GM12891 (cell line): ENCODE measurements at regions not wholly inside any gene's neighbourhood (a gene's known extent, or its start where the extent isn't known, plus 50 kb on each side); places are given as distances from the start of the nearest gene placed in this dataset.

ENCODE experiments used
- PAX5 ChIP-seq: IDR thresholded peaks from 2 replicates; pipeline ENCODE4 v1.6.1; 2011; ENCODE audit warnings: low read length, moderate library complexity, mild to moderate bottlenecking; ENCODE audit not compliant: insufficient read depth, severe bottlenecking
- POLR2A ChIP-seq: IDR thresholded peaks from 2 replicates; pipeline ENCODE4 v1.6.1; 2011; ENCODE audit warnings: low read depth, low read length, control low read depth
- POLR2AphosphoS5 ChIP-seq: IDR thresholded peaks from 2 replicates; pipeline ENCODE4 v1.6.1; 2011; ENCODE audit warnings: low read depth, low read length, control low read depth
- POU2F2 ChIP-seq: IDR thresholded peaks from 2 replicates; pipeline ENCODE4 v1.6.1; 2011; ENCODE audit warnings: low read depth, mild to moderate bottlenecking, control low read depth, low read length, moderate library complexity
- SPI1 ChIP-seq: IDR thresholded peaks from 2 replicates; pipeline ENCODE4 v1.6.1; 2011; ENCODE audit warnings: low read depth, low read length, control low read depth
- TAF1 ChIP-seq: IDR thresholded peaks from 2 replicates; pipeline ENCODE4 v1.6.1; 2011; ENCODE audit warnings: low read depth, low read length, control low read depth

DNA sequence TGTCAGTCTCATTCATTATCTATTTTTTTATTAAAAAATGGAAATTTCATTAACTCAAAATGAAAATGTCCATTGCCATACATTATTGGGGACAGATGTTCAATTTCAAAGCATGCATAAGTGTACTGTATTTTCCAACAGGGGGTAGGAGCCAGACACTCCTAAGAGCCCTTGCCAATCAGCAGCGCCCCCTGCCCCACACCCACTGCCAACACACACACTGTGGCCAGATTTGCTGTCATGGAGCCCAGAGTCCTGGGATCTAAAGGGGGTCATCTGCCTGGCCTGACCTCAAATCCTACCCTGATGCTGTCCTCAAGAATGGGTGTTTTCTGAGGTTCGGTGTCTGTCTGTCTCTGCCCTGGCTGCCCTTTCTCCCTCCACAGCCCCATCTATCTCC lies 162.2 kb upstream of the TWIST2 start:
- no peak for TF ChIP-seq TAF1
- TF ChIP-seq POLR2A, result no peak
- TF ChIP-seq POU2F2, result no peak
- no peak for TF ChIP-seq POLR2AphosphoS5
- no peak for TF ChIP-seq PAX5
- no peak for TF ChIP-seq SPI1
